Endodermal cell (in vitro differentiated cells): ENCODE measurements at regions not wholly inside any gene's neighbourhood (a gene's known extent, or its start where the extent isn't known, plus 50 kb on each side); places are given as distances from the start of the nearest gene placed in this dataset.

Source experiments
- DNase-seq: peaks from one replicate; pipeline ENCODE4 v3.0.0-alpha.2; 2017
- H3K27ac ChIP-seq: 2 replicates; pipeline ENCODE4 v1.5.1; 2013; ENCODE audit warnings: mild to moderate bottlenecking, low read depth, low read length, moderate library complexity
- H3K27me3 ChIP-seq: 2 replicates; pipeline ENCODE4 v1.6.1; 2013; ENCODE audit warnings: mild to moderate bottlenecking, low read length, moderate library complexity; ENCODE audit not compliant: insufficient read depth, control insufficient read depth, poor library complexity, severe bottlenecking
- H3K36me3 ChIP-seq: 2 replicates; pipeline ENCODE4 v1.7.0; 2013; ENCODE audit warnings: mild to moderate bottlenecking, low read length, moderate library complexity; ENCODE audit not compliant: control insufficient read depth, insufficient read depth
- H3K4me1 ChIP-seq: one replicate; pipeline ENCODE4 v1.7.0; 2013; ENCODE audit warnings: low read length; ENCODE audit not compliant: control insufficient read depth, insufficient read depth
- H3K4me3 ChIP-seq: 2 replicates; pipeline ENCODE4 v1.5.1; 2013; ENCODE audit warnings: mild to moderate bottlenecking, low read length, moderate library complexity
- H3K9ac ChIP-seq: 2 replicates; pipeline ENCODE4 v1.6.1; 2013; ENCODE audit warnings: mild to moderate bottlenecking, low read length, moderate library complexity; ENCODE audit not compliant: poor library complexity, severe bottlenecking; ENCODE audit errors: extremely low read depth
- H3K9me3 ChIP-seq: 2 replicates; pipeline ENCODE4 v1.6.1; 2013; ENCODE audit warnings: mild to moderate bottlenecking, low read length, moderate library complexity; ENCODE audit not compliant: control insufficient read depth
- H3K27ac Mint-ChIP-seq: 2 replicates; pipeline ENCODE4 v1.8.0; 2020; ENCODE audit warnings: mixed read lengths
- H3K27me3 Mint-ChIP-seq: 2 replicates; pipeline ENCODE4 v1.8.0; 2021; ENCODE audit warnings: mild to moderate bottlenecking, mixed read lengths; ENCODE audit not compliant: insufficient read depth
- H3K36me3 Mint-ChIP-seq: 2 replicates; pipeline ENCODE4 v1.8.0; 2020; ENCODE audit warnings: low read depth, mixed read lengths
- H3K4me1 Mint-ChIP-seq: 2 replicates; pipeline ENCODE4 v1.8.0; 2020; ENCODE audit warnings: mixed read lengths
- H3K4me3 Mint-ChIP-seq: 2 replicates; pipeline ENCODE4 v1.8.0; 2020; ENCODE audit warnings: mild to moderate bottlenecking, moderate library complexity, mixed read lengths
- H3K9me3 Mint-ChIP-seq: 2 replicates; pipeline ENCODE4 v1.8.0; 2020; ENCODE audit warnings: mild to moderate bottlenecking, mixed read lengths
- CTCF ChIP-seq: fragments of 200-600 bp; sonication (generic); conservative IDR thresholded peaks from 2 replicates; pipeline ENCODE4 v1.5.0; 2021; ENCODE audit warnings: antibody characterized with exemption, mild to moderate bottlenecking
- WGBS, 2 experiments: methylation state at CpG; one replicate each; pipeline versions ENCODE4 v1.1.5 to v1.1.7; 2013; ENCODE audit warnings: missing lambda C conversion rate in 2 of 2, mixed read lengths in 1 of 2; ENCODE audit not compliant: insufficient coverage in 1 of 2, insufficient read length in 1 of 2; 5-methylcytosine and 5-hydroxymethylcytosine counted together

- Mint-ChIP-seq H3K36me3 (no peaks in the 10 kb centered on the region), H3K9me3 (no peaks in the 10 kb centered on the region), H3K4me3 (no peak overlapping the region), H3K27me3 (peaks cover 20% of the 10 kb centered on the region), H3K27ac (no peak overlapping the region), H3K4me1 (peaks cover 1% of the 10 kb centered on the region)
- TF ChIP-seq CTCF: no peak
- H3K9me3 ChIP-seq: no peaks in the 10 kb centered on the region
- 94 to 95% methylated on average over 3 to 22 of the region's 22 CpGs for WGBS, 2 experiments
- no peak overlapping the region for H3K9ac ChIP-seq
- peak; percentile 40 for DNase-seq
- no peaks in the 10 kb centered on the region for H3K36me3 ChIP-seq
- H3K4me3 ChIP-seq: no peak overlapping the region
- no peak overlapping the region for H3K27ac ChIP-seq
- no peaks in the 10 kb centered on the region for H3K4me1 ChIP-seq
- H3K27me3 ChIP-seq: no peaks in the 10 kb centered on the region
Measured at GRCh38 chr1:115479055-115479482, 141.0 kb upstream of the NGF start.

- peak; percentile 26 for DNase-seq
- no peaks in the 10 kb centered on the region for H3K36me3 ChIP-seq
- no peak for TF ChIP-seq CTCF
- H3K4me1 Mint-ChIP-seq: peaks cover 1% of the 10 kb centered on the region
- no peaks in the 10 kb centered on the region for H3K27me3 ChIP-seq
- H3K4me1 ChIP-seq: no peaks in the 10 kb centered on the region
- no peaks in the 10 kb centered on the region for H3K9me3 Mint-ChIP-seq
- no peaks in the 10 kb centered on the region for H3K9me3 ChIP-seq
- no peak overlapping the region for H3K27ac ChIP-seq
- no peak overlapping the region for H3K4me3 ChIP-seq
- H3K4me3 Mint-ChIP-seq: no peak overlapping the region
- no peak overlapping the region for H3K27ac Mint-ChIP-seq
- H3K9ac ChIP-seq: no peak overlapping the region
- no peaks in the 10 kb centered on the region for H3K36me3 Mint-ChIP-seq
- 94 to 100% methylated on average over 2 to 7 of the region's 7 CpGs for WGBS, 2 experiments
- peaks cover 20% of the 10 kb centered on the region for H3K27me3 Mint-ChIP-seq
Measured at GRCh38 chr1:115477071-115477470, 139.0 kb upstream of the NGF start.

- Mint-ChIP-seq H3K27me3 (peaks cover 18% of the 10 kb centered on the region), H3K4me3 (no peak overlapping the region), H3K36me3 (no peaks in the 10 kb centered on the region), H3K9me3 (no peaks in the 10 kb centered on the region), H3K27ac (no peak overlapping the region), H3K4me1 (peaks cover 1% of the 10 kb centered on the region)
- no peak overlapping the region for H3K9ac ChIP-seq
- no peaks in the 10 kb centered on the region for H3K4me1 ChIP-seq
- H3K4me3 ChIP-seq: no peak overlapping the region
- no peaks in the 10 kb centered on the region for H3K9me3 ChIP-seq
- DNase-seq: peak; percentile 48
- no peaks in the 10 kb centered on the region for H3K27me3 ChIP-seq
- TF ChIP-seq CTCF: peak; percentile 15
- H3K27ac ChIP-seq: no peak overlapping the region
- 86 to 89% methylated on average over 2 of the region's 2 CpGs for WGBS, 2 experiments
- no peaks in the 10 kb centered on the region for H3K36me3 ChIP-seq
Measured at GRCh38 chr1:115476616-115477015, 138.6 kb upstream of the NGF start.
